HCT116 (cell line): ENCODE measurements at regions not wholly inside any gene's neighbourhood (a gene's known extent, or its start where the extent isn't known, plus 50 kb on each side); places are given as distances from the start of the nearest gene placed in this dataset.

ENCODE experiments used
- ATAC-seq: fragments of 200-7000 bp; cut with Tn5 transposase; 2 replicates; pipeline ENCODE4 v1.9.1; 2020; ENCODE audit warnings: mild to moderate bottlenecking, moderate library complexity
- BruUV-seq: library from RNA; stranded (reverse); fragments of 400-500 nt; replicated peaks from 2 replicates; lab custom pipeline; 2021; lab: Mats Ljungman, UMichigan
- CTCF ChIA-PET: fragments of 300-600 bp; sonication (Branson Sonifier 250); formaldehyde crosslinking; loops from one replicate; lab custom pipeline; 2021; ENCODE audit warnings: antibody characterized with exemption; lab: Charles Lee
- POLR2A ChIA-PET: fragments of 300-600, 350-600 bp; sonication (Branson Sonifier 250); formaldehyde crosslinking; loops from one replicate; lab custom pipeline; 2021; ENCODE audit warnings: antibody characterized with exemption; lab: Charles Lee
- RAD21 ChIA-PET, 2 experiments: fragments of 300-600 bp; sonication (Branson Sonifier 250); formaldehyde crosslinking; loops; one replicate each; lab custom pipeline; 2023; ENCODE audit warnings: low total read pairs in 2 of 2; ENCODE audit not compliant: uncharacterized antibody in 2 of 2, unreplicated experiment in 2 of 2, low non-redundant PET in 1 of 2; lab: Charles Lee
- DNase-seq: peaks from one replicate; pipeline ENCODE4 v3.0.0-alpha.2; 2010; ENCODE audit warnings: low read depth, low spot score
- H2AFZ ChIP-seq: fragments of 200-600 bp; shearing (Covaris generic), sonication (generic); 2 replicates; pipeline ENCODE4 v1.6.1; 2017; ENCODE audit warnings: low read depth, mixed run types, mixed read lengths, antibody characterized with exemption, low read length; ENCODE audit not compliant: poor library complexity, severe bottlenecking
- H3K27ac ChIP-seq: 2 replicates; pipeline ENCODE4 v1.5.1; 2012; ENCODE audit warnings: low read depth, low read length
- H3K27me3 ChIP-seq: fragments of 200-600 bp; sonication (generic); 2 replicates; pipeline ENCODE4 v1.6.1; 2016; ENCODE audit warnings: mixed run types, low read length, mixed read lengths; ENCODE audit not compliant: insufficient read depth
- H3K36me3 ChIP-seq, 2 experiments: fragments of 200-500 bp in 1 of 2; fragments of 200-600 bp in 1 of 2; sonication (Bioruptor generic) in 1 of 2; sonication (generic) in 1 of 2; 2 replicates each; pipeline versions ENCODE4 v1.5.1 to v1.6.1; 2014 to 2016; ENCODE audit warnings: low read length in 2 of 2, inconsistent platforms in 1 of 2, mixed read lengths in 1 of 2, mixed run types in 1 of 2; ENCODE audit not compliant: insufficient read depth in 2 of 2, control insufficient read depth in 1 of 2
- H3K4me1 ChIP-seq, 2 experiments: fragments of 200-600 bp in 1 of 2; sonication (generic) in 1 of 2; 2 replicates each; pipeline versions ENCODE4 v1.5.1 to v1.6.1; 2012 to 2017; ENCODE audit warnings: low read length in 2 of 2, inconsistent platforms in 1 of 2, mild to moderate bottlenecking in 1 of 2, mixed read lengths in 1 of 2, mixed run types in 1 of 2, moderate library complexity in 1 of 2; ENCODE audit not compliant: insufficient read depth in 2 of 2, control insufficient read depth in 1 of 2
- H3K4me2 ChIP-seq: fragments of 200-600 bp; sonication (generic); 2 replicates; pipeline ENCODE4 v1.6.1; 2017; ENCODE audit warnings: mixed run types, low read length, mixed read lengths
- H3K4me3 ChIP-seq, 2 experiments: fragments of 200-600 bp in 1 of 2; sonication (generic) in 1 of 2; replicated peaks in 1 of 2; 2 replicates each; pipeline ENCODE4 v1.5.1; 2011 to 2016; ENCODE audit warnings: low read length in 2 of 2, control low read depth in 1 of 2, low read depth in 1 of 2, mild to moderate bottlenecking in 1 of 2, mixed read lengths in 1 of 2, mixed run types in 1 of 2
- H3K79me2 ChIP-seq: fragments of 200-600 bp; sonication (generic); 2 replicates; pipeline ENCODE4 v1.6.1; 2017; ENCODE audit warnings: mild to moderate bottlenecking, mixed run types, low read length, moderate library complexity, mixed read lengths; ENCODE audit not compliant: insufficient read depth
- H3K9ac ChIP-seq: fragments of 200-600 bp; sonication (generic); 2 replicates; pipeline ENCODE4 v1.6.1; 2016; ENCODE audit warnings: low read length, mixed read lengths
- H3K9me2 ChIP-seq: fragments of 200-600 bp; sonication (generic), shearing (Covaris generic); 2 replicates; pipeline ENCODE4 v1.6.1; 2017; ENCODE audit warnings: mixed run types, mild to moderate bottlenecking, moderate library complexity; ENCODE audit not compliant: insufficient read depth
- H3K9me3 ChIP-seq, 2 experiments: fragments of 200-500 bp in 1 of 2; fragments of 200-600 bp in 1 of 2; sonication (Bioruptor generic) in 1 of 2; sonication (generic) in 1 of 2; 2 replicates each; pipeline ENCODE4 v1.6.1; 2014 to 2017; ENCODE audit warnings: low read length in 2 of 2, mixed read lengths in 2 of 2, inconsistent platforms in 1 of 2, low read depth in 1 of 2, mild to moderate bottlenecking in 1 of 2, mixed run types in 1 of 2, moderate library complexity in 1 of 2; ENCODE audit not compliant: control insufficient read depth in 1 of 2, insufficient read depth in 1 of 2
- H4K20me1 ChIP-seq: fragments of 200-600 bp; sonication (generic), shearing (Covaris generic); 2 replicates; pipeline ENCODE4 v1.6.1; 2017; ENCODE audit warnings: mixed run types, mild to moderate bottlenecking, moderate library complexity; ENCODE audit not compliant: insufficient read depth
- CBX3 ChIP-seq: IDR thresholded peaks from 2 replicates; pipeline ENCODE4 v1.6.1; 2012; ENCODE audit warnings: low read depth
- CEBPB ChIP-seq: IDR thresholded peaks from 2 replicates; pipeline ENCODE4 v1.6.1; 2012; ENCODE audit warnings: low read depth
- EZH2 ChIP-seq: fragments of 200-600 bp; sonication (generic); IDR thresholded peaks from 2 replicates; pipeline ENCODE4 v1.6.1; 2017; ENCODE audit warnings: antibody characterized with exemption, mixed run types
- POLR2A ChIP-seq: IDR thresholded peaks from 2 replicates; pipeline ENCODE4 v1.7.0; 2011; ENCODE audit warnings: borderline replicate concordance; ENCODE audit not compliant: insufficient read depth, insufficient read length; ENCODE audit errors: extremely low read depth
- RAD21 ChIP-seq: IDR thresholded peaks from 2 replicates; pipeline ENCODE4 v1.6.1; 2012; ENCODE audit warnings: low read depth, mild to moderate bottlenecking
- TCF7L2 ChIP-seq: IDR thresholded peaks from 2 replicates; pipeline ENCODE4 v1.7.0; 2011; ENCODE audit warnings: borderline replicate concordance, inconsistent platforms; ENCODE audit not compliant: insufficient read depth, insufficient read length; ENCODE audit errors: extremely low read depth
- YY1 ChIP-seq: IDR thresholded peaks from 2 replicates; pipeline ENCODE4 v1.6.1; 2011; ENCODE audit warnings: low read length, low read depth, moderate library complexity, mild to moderate bottlenecking; ENCODE audit not compliant: insufficient replicate concordance; ENCODE audit errors: extremely low read depth
- intact Hi-C: fragments of 100-400 bp; cut with micrococcal nuclease; formaldehyde crosslinking; loops from 2 replicates; pipeline ENCODE4 v1.10.0; 2022
- TF ChIP-seq, protein P1 (sequence below), 3 experiments: fragments of 200-600 bp in 1 of 3; sonication (generic) in 1 of 3; IDR thresholded peaks in 2 of 3; conservative IDR thresholded peaks in 1 of 3; 2 replicates each; pipeline ENCODE4 v1.5.1; 2012 to 2017; ENCODE audit warnings: low read depth in 2 of 3, low read length in 2 of 3, antibody characterized with exemption in 1 of 3, borderline replicate concordance in 1 of 3, control low read depth in 1 of 3, mild to moderate bottlenecking in 1 of 3, mixed read lengths in 1 of 3, mixed run types in 1 of 3, moderate library complexity in 1 of 3; ENCODE audit not compliant: insufficient read depth in 1 of 3

DNA sequence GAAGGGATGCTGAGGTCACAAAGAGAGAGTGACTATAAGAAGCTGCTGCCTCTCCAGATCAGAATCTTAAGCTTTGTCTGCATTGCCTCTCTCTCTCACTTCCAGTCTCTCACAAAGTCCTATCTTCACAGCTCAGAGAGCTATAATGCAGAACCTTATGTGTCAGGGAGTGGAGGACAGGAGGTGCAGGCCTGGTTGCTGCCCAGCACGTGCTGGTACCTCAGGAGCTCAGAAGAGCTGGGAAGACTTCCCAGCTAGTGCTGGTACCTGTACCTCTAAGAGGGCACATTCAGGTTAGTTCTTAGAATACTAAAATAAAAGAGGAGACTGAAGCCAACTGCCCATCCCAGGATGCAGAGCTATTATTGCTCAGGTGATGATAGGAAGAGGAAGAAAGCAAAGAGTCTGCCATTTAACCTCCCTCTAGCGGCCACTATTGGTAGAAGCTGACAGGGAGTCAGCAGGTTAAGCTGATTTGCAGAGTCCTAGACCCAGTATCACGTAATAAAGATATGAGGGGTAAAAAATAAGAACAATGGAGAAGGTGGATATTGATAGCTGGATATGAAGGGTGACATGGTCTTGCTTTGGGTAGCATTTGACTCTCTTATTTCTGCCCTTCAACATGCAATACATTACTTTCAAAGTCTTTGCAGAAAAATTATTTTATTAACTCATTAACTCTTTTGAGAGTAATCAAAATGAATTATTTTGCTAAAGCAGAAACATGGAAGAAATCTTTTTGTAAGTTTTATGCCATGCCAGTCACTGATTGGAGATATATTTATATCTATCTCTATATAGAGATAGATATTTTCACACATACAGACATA is 138.1 kb upstream of the HMCN1 start:
- Histone ChIP-seq H3K79me2 (no peaks in the 10 kb centered on the region), H3K9me2 (no peaks in the 10 kb centered on the region), H3K4me1 (no peaks in the 10 kb centered on the region), H3K4me2 (no peak overlapping the region), H3K27me3 (no peaks in the 10 kb centered on the region), H3K27ac (no peak overlapping the region), H3K36me3 (no peaks in the 10 kb centered on the region), H2AFZ (peak overlapping the region; percentile 89), H3K4me3 (no peak overlapping the region), H3K9me3 (no peaks in the 10 kb centered on the region), H3K9ac (no peak overlapping the region), H4K20me1 (no peaks in the 10 kb centered on the region)
- peak; percentile 51 for DNase-seq
- no TSS peak for BruUV-seq
- RAD21 ChIA-PET, result interaction anchor here (1.2 to 1.4 kb wide), 3 partner anchors 73 to 279 kb away, joined by 3 to 4 read pairs (median 3); partner anchors contain the start of gene IVNS1ABP (in 1 of the 2)
- POLR2A ChIA-PET, result interaction anchor here (1.7 kb wide), 1 partner anchor 279 kb away, joined by 9 read pairs; the partner anchor contains the start of gene IVNS1ABP
- TF ChIP-seq RAD21 (peak; percentile 62), TCF7L2 (no peak), CBX3 (0 out of 2 replicates have a peak, but pooled peaks have one; percentile 46), CEBPB (no peak), YY1 (peak; percentile 61), POLR2A (no peak), EZH2 (no peak)
- TF ChIP-seq, protein P1, sequence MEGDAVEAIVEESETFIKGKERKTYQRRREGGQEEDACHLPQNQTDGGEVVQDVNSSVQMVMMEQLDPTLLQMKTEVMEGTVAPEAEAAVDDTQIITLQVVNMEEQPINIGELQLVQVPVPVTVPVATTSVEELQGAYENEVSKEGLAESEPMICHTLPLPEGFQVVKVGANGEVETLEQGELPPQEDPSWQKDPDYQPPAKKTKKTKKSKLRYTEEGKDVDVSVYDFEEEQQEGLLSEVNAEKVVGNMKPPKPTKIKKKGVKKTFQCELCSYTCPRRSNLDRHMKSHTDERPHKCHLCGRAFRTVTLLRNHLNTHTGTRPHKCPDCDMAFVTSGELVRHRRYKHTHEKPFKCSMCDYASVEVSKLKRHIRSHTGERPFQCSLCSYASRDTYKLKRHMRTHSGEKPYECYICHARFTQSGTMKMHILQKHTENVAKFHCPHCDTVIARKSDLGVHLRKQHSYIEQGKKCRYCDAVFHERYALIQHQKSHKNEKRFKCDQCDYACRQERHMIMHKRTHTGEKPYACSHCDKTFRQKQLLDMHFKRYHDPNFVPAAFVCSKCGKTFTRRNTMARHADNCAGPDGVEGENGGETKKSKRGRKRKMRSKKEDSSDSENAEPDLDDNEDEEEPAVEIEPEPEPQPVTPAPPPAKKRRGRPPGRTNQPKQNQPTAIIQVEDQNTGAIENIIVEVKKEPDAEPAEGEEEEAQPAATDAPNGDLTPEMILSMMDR (IDR thresholded peaks at IDR 0.05 in 2 of 3, conservative IDR thresholded peaks at IDR 0.05 in 1 of 3; ENCODE audit: borderline replicate concordance in 1 of 3, insufficient read depth in 1 of 3, low read depth in 2 of 3, low read length in 2 of 3), result peak; percentile 45 to 88 (median 86); a peak in 5 of 6 replicates
- CTCF ChIA-PET, result interaction anchor here (0.6 to 2.0 kb wide), 21 partner anchors 10 to 426 kb away, joined by 3 to 14 read pairs (median 5); partner anchors contain the start of gene IVNS1ABP
- intact Hi-C loops, result no loop called here
- peak; percentile 98 for ATAC-seq
